H1 (cell line): ENCODE measurements at regions not wholly inside any gene's neighbourhood (a gene's known extent, or its start where the extent isn't known, plus 50 kb on each side); places are given as distances from the start of the nearest gene placed in this dataset.

Experiments
- POLR2A ChIP-seq, 2 experiments: IDR thresholded peaks; 1 replicate in 1 of 2; 2 replicates in 1 of 2; pipeline ENCODE4 v1.6.1; 2011; ENCODE audit warnings: low read depth in 2 of 2, low read length in 2 of 2, mild to moderate bottlenecking in 2 of 2; ENCODE audit errors: control extremely low read depth in 1 of 2
- TAF1 ChIP-seq: IDR thresholded peaks from 2 replicates; pipeline ENCODE4 v1.6.1; 2011; ENCODE audit warnings: mild to moderate bottlenecking, low read depth, low read length

- TF ChIP-seq POLR2A (IDR thresholded peaks at IDR 0.05; ENCODE audit: control extremely low read depth in 1 of 2, low read depth in 2 of 2, low read length in 2 of 2) (no peak), TAF1 (no peak)
These were observed 194.2 kb upstream of the DDI1 start for GRCh38 chr11:103842191-103842590.
